Thymus (tissue), 11 donors: ENCODE measurements at regions not wholly inside any gene's neighbourhood (a gene's known extent, or its start where the extent isn't known, plus 50 kb on each side); places are given as distances from the start of the nearest gene placed in this dataset.

Source experiments
- DNase-seq, 9 donors: peaks; one replicate each; pipeline ENCODE4 v3.0.0-alpha.2; 2013; ENCODE audit warnings: low spot score in 9 of 9, low read depth in 6 of 9, missing footprints in 1 of 9
- H3K27ac ChIP-seq, 2 donors: one replicate each; pipeline ENCODE4 v1.5.1; 2013; ENCODE audit warnings: control low read depth in 1 of 2, low read depth in 1 of 2, low read length in 1 of 2, mild to moderate bottlenecking in 1 of 2, moderate library complexity in 1 of 2
- H3K27me3 ChIP-seq, 2 donors: one replicate each; pipeline ENCODE4 v1.5.1; 2013; ENCODE audit warnings: low read length in 1 of 2; ENCODE audit not compliant: control insufficient read depth in 2 of 2, insufficient read depth in 1 of 2
- H3K36me3 ChIP-seq, 2 donors: one replicate each; pipeline ENCODE4 v1.5.1; 2013; ENCODE audit warnings: low read length in 1 of 2, mild to moderate bottlenecking in 1 of 2, moderate library complexity in 1 of 2; ENCODE audit not compliant: control insufficient read depth in 2 of 2, insufficient read depth in 2 of 2
- H3K4me1 ChIP-seq, 2 donors: one replicate each; pipeline ENCODE4 v1.5.1; 2013; ENCODE audit warnings: low read length in 2 of 2; ENCODE audit not compliant: control insufficient read depth in 2 of 2, insufficient read depth in 2 of 2
- H3K4me3 ChIP-seq, 2 donors: one replicate each; pipeline ENCODE4 v1.5.1; 2013; ENCODE audit warnings: low read length in 2 of 2, control low read depth in 1 of 2, mild to moderate bottlenecking in 1 of 2
- H3K9me3 ChIP-seq, 2 donors: one replicate each; pipeline ENCODE4 v1.5.1; 2013; ENCODE audit warnings: low read length in 1 of 2, mild to moderate bottlenecking in 1 of 2; ENCODE audit not compliant: control insufficient read depth in 2 of 2, insufficient read depth in 1 of 2
- WGBS: extraction: QIAGEN DNeasy Blood & Tissue Kit; methylation state at CpG from one replicate; pipeline ENCODE4 v1.1.7; 2013; 5-methylcytosine and 5-hydroxymethylcytosine counted together
- donor health status: healthy.

DNA sequence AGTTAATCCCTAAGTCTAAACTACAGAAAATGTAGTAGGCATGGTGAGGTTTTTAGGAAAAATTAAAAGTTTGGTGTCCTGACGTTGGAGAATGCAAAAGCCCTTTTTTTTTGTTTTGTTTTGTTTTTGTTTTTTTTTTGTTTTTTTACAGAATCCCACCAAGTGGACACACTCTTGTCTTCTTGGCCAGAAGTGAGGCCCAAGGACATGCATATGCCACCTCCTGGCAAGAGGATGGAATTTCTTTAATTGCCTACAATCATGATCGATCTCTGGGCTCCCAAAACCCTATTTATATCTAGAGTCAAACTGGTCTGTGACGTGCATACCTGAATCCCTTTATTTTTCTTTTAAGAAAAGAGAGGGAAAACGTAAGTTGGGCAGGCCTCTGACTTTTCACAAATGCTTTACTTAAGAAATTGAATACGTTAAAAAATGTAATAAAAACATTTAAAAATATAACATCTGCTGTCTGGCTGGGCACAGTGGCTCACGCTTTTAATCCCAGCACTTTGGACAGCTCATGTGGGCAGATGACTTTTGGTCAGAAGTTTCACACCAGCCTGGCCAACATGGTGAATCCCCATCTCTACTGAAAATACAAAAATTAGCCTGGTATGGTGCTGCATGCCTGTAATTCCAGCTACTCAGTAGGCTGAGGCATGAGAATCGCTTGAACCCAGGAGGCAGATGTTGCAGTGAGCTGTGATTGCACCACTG is 502.7 kb downstream of the CBLN2 start:
- H3K4me3 ChIP-seq = no peak overlapping the region
- H3K36me3 ChIP-seq = no peaks in the 10 kb centered on the region
- no peak overlapping the region for H3K27ac ChIP-seq
- no peaks in the 10 kb centered on the region for H3K4me1 ChIP-seq
- 83% methylated on average over 7 of the region's 7 CpGs for WGBS
- no peaks in the 10 kb centered on the region for H3K27me3 ChIP-seq
- DNase-seq = no peak
- no peaks in the 10 kb centered on the region for H3K9me3 ChIP-seq

GRCh38 chr18:72013427-72013850 is 530.7 kb downstream of the CBLN2 start:
- Histone ChIP-seq H3K4me1 (no peaks in the 10 kb centered on the region), H3K27me3 (no peaks in the 10 kb centered on the region), H3K36me3 (no peaks in the 10 kb centered on the region), H3K4me3 (no peak overlapping the region), H3K27ac (no peak overlapping the region), H3K9me3 (no peaks in the 10 kb centered on the region)
- 73% methylated on average over 4 of the region's 4 CpGs for WGBS
- no peak for DNase-seq

DNA sequence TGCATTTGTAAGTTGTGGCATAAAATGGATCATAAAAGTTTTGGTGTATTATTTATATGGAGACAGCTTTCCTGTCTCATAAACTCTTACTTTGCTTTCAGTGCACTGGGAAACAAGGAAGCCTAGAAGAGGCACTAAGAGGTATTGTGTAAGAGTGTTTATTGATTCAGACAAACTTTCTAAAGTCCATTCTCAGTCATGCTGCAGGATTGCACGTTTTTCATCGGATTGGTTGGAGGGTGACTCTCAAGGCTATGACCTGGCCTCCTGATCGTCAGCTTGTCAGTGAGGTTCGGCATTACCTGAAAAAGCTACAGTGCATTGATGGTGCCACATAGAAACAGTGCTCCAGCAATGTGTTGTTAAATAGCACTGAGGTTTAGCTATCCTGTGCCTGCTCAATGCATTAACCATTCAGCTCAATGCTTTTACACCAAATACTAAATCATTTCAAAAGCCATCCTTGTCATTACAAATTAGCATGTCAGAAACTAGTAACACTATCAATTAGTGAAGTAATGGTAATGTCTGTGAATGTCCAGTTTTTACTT is 545.5 kb downstream of the CBLN2 start:
- Histone ChIP-seq H3K4me3 (no peak overlapping the region), H3K27me3 (no peaks in the 10 kb centered on the region), H3K9me3 (no peaks in the 10 kb centered on the region), H3K4me1 (no peaks in the 10 kb centered on the region), H3K27ac (no peak overlapping the region), H3K36me3 (no peaks in the 10 kb centered on the region)
- DNase-seq = no peak
- 67% methylated on average over 4 of the region's 4 CpGs for WGBS

- H3K4me1 ChIP-seq = no peaks in the 10 kb centered on the region
- H3K27me3 ChIP-seq = no peaks in the 10 kb centered on the region
- DNase-seq = no peak
- no peaks in the 10 kb centered on the region for H3K9me3 ChIP-seq
- H3K27ac ChIP-seq = no peak overlapping the region
- no peak overlapping the region for H3K4me3 ChIP-seq
- no peaks in the 10 kb centered on the region for H3K36me3 ChIP-seq
- WGBS = 96% methylated on average over 1 of the region's 1 CpG
These were observed 548.2 kb downstream of the CBLN2 start for GRCh38 chr18:71995904-71996465.

GRCh38 chr18:71994273-71994672 is 549.9 kb downstream of the CBLN2 start:
- Histone ChIP-seq H3K4me3 (no peak overlapping the region), H3K36me3 (no peaks in the 10 kb centered on the region)
- 79% methylated on average over 1 of the region's 1 CpG for WGBS

GRCh38 chr18:71989616-71990015 is 554.5 kb downstream of the CBLN2 start:
- Histone ChIP-seq H3K9me3 (no peaks in the 10 kb centered on the region), H3K27me3 (no peaks in the 10 kb centered on the region), H3K4me1 (no peaks in the 10 kb centered on the region), H3K36me3 (no peaks in the 10 kb centered on the region), H3K27ac (no peak overlapping the region), H3K4me3 (no peak overlapping the region)
- DNase-seq = no peak
- 83% methylated on average over 1 of the region's 1 CpG for WGBS

More at GRCh38 chr18:71994273-71994672, 549.9 kb downstream of the CBLN2 start:
- DNase-seq = no peak
- Histone ChIP-seq H3K27me3 (no peaks in the 10 kb centered on the region), H3K9me3 (no peaks in the 10 kb centered on the region), H3K27ac (no peak overlapping the region), H3K4me1 (no peaks in the 10 kb centered on the region)

GRCh38 chr18:71986351-71987050 is 557.6 kb downstream of the CBLN2 start:
- Histone ChIP-seq H3K4me1 (no peaks in the 10 kb centered on the region), H3K9me3 (no peaks in the 10 kb centered on the region), H3K36me3 (no peaks in the 10 kb centered on the region), H3K27me3 (no peaks in the 10 kb centered on the region), H3K4me3 (no peak overlapping the region), H3K27ac (no peak overlapping the region)
- no peak for DNase-seq
- 65% methylated on average over 2 of the region's 2 CpGs for WGBS

DNA sequence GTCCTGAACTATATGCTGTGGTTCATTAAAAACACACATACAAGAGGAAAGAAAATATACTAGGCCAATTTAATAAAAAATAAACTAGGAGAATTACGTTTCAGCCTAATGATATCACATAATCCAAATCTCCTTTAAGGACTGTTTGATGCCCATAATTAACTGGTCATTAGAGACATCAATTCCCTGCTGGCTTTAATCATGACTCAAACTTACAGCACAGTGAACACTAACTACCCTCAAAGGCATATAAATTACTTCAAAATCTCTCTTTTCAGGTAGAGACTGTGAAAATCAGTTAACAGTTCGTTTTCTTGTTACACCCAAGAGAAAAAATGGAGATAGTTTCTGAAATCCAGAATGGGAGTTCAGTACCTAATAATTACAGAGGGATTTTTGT is 567.4 kb downstream of the CBLN2 start:
- WGBS = 51% methylated on average over 2 of the region's 2 CpGs
- Histone ChIP-seq H3K9me3 (no peaks in the 10 kb centered on the region), H3K27ac (no peak overlapping the region), H3K27me3 (no peaks in the 10 kb centered on the region), H3K4me1 (no peaks in the 10 kb centered on the region), H3K36me3 (no peaks in the 10 kb centered on the region), H3K4me3 (no peak overlapping the region)
- no peak for DNase-seq

DNA sequence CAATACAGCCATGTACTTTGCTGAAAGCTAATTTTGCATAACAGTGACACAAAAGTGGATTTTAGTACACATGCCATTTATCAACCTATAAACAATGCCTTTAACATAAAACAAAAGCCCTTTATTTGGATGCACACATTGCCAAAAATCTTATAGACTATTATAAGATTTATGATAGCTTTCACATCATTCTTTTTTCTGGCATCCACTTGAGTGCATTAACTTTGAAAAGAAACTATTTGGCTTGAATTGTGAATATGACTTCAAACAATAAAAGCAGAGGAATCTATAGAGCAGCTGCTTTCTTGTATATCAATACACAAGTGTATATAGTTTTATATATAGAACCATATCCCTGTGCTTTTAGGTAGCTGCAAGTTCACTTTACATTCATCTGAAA is 577.4 kb downstream of the CBLN2 start:
- DNase-seq = no peak
- no peaks in the 10 kb centered on the region for H3K4me1 ChIP-seq
- H3K27me3 ChIP-seq = no peaks in the 10 kb centered on the region
- no peak overlapping the region for H3K27ac ChIP-seq
- no peaks in the 10 kb centered on the region for H3K36me3 ChIP-seq
- H3K9me3 ChIP-seq = peaks cover 0 to 6% of the 10 kb centered on the region in 2 donors
- H3K4me3 ChIP-seq = no peak overlapping the region
